ENCODE measurements at regions not wholly inside any gene's neighbourhood (a gene's known extent, or its start where the extent isn't known, plus 50 kb on each side); places are given as distances from the start of the nearest gene placed in this dataset.

DNA sequence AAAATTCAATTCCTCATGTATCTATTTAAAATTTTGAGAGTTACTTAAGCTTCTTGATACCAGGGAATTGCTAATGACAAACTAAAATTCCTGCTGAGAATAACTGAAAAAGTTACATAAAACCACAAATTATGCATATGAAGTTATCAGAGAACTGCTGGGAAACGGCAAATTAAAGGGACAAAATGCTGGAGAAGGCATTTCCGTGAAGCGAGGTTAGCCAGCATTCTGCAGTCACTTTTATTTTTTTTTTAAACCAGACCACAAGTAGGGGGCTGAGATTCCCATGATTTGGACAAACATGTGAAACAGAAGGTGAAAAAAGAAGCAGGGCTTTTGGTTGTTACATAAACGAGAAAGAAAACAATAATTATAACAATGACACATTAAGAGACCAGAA is 737.6 kb upstream of the CHRM3 start:
- TF ChIP-seq CTCF (IDR thresholded peaks at IDR 0.05) (no peak), ZFX (IDR thresholded peaks at IDR 0.05; ENCODE audit: borderline replicate concordance) (no peak)

All from 22Rv1 (cell line).